ENCODE measurements at regions not wholly inside any gene's neighbourhood (a gene's known extent, or its start where the extent isn't known, plus 50 kb on each side); places are given as distances from the start of the nearest gene placed in this dataset.
"Not testable (repeated sequence)": the region's sequence is repeated elsewhere in the genome, so short reads cannot be mapped to it uniquely, and the experiment has no call there.

- H3K23ac ChIP-seq (ENCODE audit: low read depth, low read length, poor library complexity) = no peak overlapping the region
- H2BK15ac ChIP-seq (ENCODE audit: low read length) = no peak overlapping the region
- H3K9ac ChIP-seq (ENCODE audit: low read depth, low read length, poor library complexity) = no peak overlapping the region
- H3K18ac ChIP-seq (ENCODE audit: low read length) = no peak overlapping the region
- DNase-seq (ENCODE audit: low spot score) = no peak
- no peak overlapping the region for H3K4ac ChIP-seq (ENCODE audit: low read length)
- no peak overlapping the region for H2BK12ac ChIP-seq (ENCODE audit: low read length)
- H3K4me1 ChIP-seq (ENCODE audit: control insufficient read depth in 2 of 2, insufficient read depth in 1 of 2, low read depth in 1 of 2, low read length in 2 of 2) = no peaks in the 10 kb centered on the region
- H2BK120ac ChIP-seq (ENCODE audit: low read depth, low read length) = no peak overlapping the region
- no peaks in the 10 kb centered on the region for H3K79me1 ChIP-seq (ENCODE audit: low read depth, low read length)
- no peak overlapping the region for H2BK5ac ChIP-seq (ENCODE audit: low read length)
- no peak overlapping the region for H3K4me2 ChIP-seq (ENCODE audit: insufficient read depth, low read length, poor library complexity, severe bottlenecking)
- H2AFZ ChIP-seq (ENCODE audit: low read length) = no peak overlapping the region
- no peak overlapping the region for H3K27ac ChIP-seq (replicated peaks; ENCODE audit: low read length)
- H3K4me3 ChIP-seq (ENCODE audit: low read length in 2 of 2) = no peak overlapping the region
- no peak overlapping the region for H3K14ac ChIP-seq (ENCODE audit: low read length)
- H3K27me3 ChIP-seq (ENCODE audit: control insufficient read depth in 3 of 3, insufficient read depth in 3 of 3, low read depth in 1 of 3, low read length in 3 of 3) = no peaks in the 10 kb centered on the region
- no peak overlapping the region for H2AK5ac ChIP-seq (ENCODE audit: low read depth, low read length)
- no peak overlapping the region for H4K8ac ChIP-seq (ENCODE audit: low read depth, low read length)
- no CpG with 5 or more reads among the region's 2 CpGs for WGBS, 2 donors (ENCODE audit: extremely low coverage in 2 of 2, insufficient read length in 2 of 2, insufficient replicate concordance in 1 of 2)
- H3K9me3 ChIP-seq (replicated peaks in 1 of 2; ENCODE audit: control insufficient read depth in 2 of 2, insufficient read depth in 1 of 2, low read depth in 1 of 2, low read length in 2 of 2) = no peaks in the 10 kb centered on the region
- H3K36me3 ChIP-seq (replicated peaks in 1 of 2; ENCODE audit: control insufficient read depth in 2 of 2, insufficient read depth in 2 of 2, low read length in 2 of 2) = no peaks in the 10 kb centered on the region
- no peak overlapping the region for H4K91ac ChIP-seq (ENCODE audit: low read depth, low read length, poor library complexity)
Measured at GRCh38 chr9:25010027-25010662, 464.4 kb upstream of the IZUMO3 start.

DNA sequence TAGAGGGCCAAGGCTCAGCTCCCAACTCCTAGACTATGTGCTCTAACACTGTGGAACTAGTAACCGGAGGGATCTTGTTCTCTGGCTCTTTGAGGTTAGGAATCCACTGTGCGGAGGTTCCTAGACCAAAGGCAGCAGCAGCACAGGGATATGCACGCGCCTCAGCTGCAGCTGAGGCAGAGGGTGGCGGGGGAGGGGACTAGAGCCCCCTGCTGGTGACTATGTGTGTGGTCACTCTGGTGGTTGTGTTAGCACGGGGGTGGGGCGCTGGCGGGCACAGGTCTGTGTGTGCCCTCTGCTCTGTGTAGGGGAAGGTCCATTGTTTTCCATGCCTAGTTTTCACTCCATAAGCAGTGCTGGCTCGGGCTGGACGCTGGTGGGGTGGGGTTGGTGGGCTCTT, 458.0 kb upstream of the IZUMO3 start:
- no peak overlapping the region for H4K91ac ChIP-seq (ENCODE audit: low read depth, low read length, poor library complexity)
- H3K27ac ChIP-seq (replicated peaks; ENCODE audit: low read length) = no peak overlapping the region
- no peaks in the 10 kb centered on the region for H3K27me3 ChIP-seq (ENCODE audit: control insufficient read depth in 3 of 3, insufficient read depth in 3 of 3, low read depth in 1 of 3, low read length in 3 of 3)
- no peak overlapping the region for H2AK5ac ChIP-seq (ENCODE audit: low read depth, low read length)
- no peaks in the 10 kb centered on the region for H3K36me3 ChIP-seq (replicated peaks in 1 of 2; ENCODE audit: control insufficient read depth in 2 of 2, insufficient read depth in 2 of 2, low read length in 2 of 2)
- H3K79me1 ChIP-seq (ENCODE audit: low read depth, low read length) = no peaks in the 10 kb centered on the region
- H2BK5ac ChIP-seq (ENCODE audit: low read length) = no peak overlapping the region
- peak overlapping the region; percentile 89 for H3K14ac ChIP-seq (ENCODE audit: low read length)
- peak overlapping the region; percentile 31 for H3K23ac ChIP-seq (ENCODE audit: low read depth, low read length, poor library complexity)
- peaks cover 0 to 2% of the 10 kb centered on the region in 2 donors for H3K4me1 ChIP-seq (ENCODE audit: control insufficient read depth in 2 of 2, insufficient read depth in 1 of 2, low read depth in 1 of 2, low read length in 2 of 2)
- no peak overlapping the region for H3K9ac ChIP-seq (ENCODE audit: low read depth, low read length, poor library complexity)
- H3K4me3 ChIP-seq (ENCODE audit: low read length in 2 of 2) = no peak overlapping the region
- peaks cover 0 to 3% of the 10 kb centered on the region in 2 donors for H3K9me3 ChIP-seq (replicated peaks in 1 of 2; ENCODE audit: control insufficient read depth in 2 of 2, insufficient read depth in 1 of 2, low read depth in 1 of 2, low read length in 2 of 2)
- no peak overlapping the region for H2BK12ac ChIP-seq (ENCODE audit: low read length)
- WGBS, 2 donors (ENCODE audit: extremely low coverage in 2 of 2, insufficient read length in 2 of 2, insufficient replicate concordance in 1 of 2) = no CpG with 5 or more reads among the region's 10 CpGs
- H2BK15ac ChIP-seq (ENCODE audit: low read length) = no peak overlapping the region
- H2BK120ac ChIP-seq (ENCODE audit: low read depth, low read length) = peak overlapping the region; percentile 91
- H4K8ac ChIP-seq (ENCODE audit: low read depth, low read length) = no peak overlapping the region
- peak overlapping the region; percentile 76 for H3K18ac ChIP-seq (ENCODE audit: low read length)
- DNase-seq (ENCODE audit: low spot score) = no peak
- H3K4ac ChIP-seq (ENCODE audit: low read length) = no peak overlapping the region
- no peak overlapping the region for H2AFZ ChIP-seq (ENCODE audit: low read length)
- H3K4me2 ChIP-seq (ENCODE audit: insufficient read depth, low read length, poor library complexity, severe bottlenecking) = no peak overlapping the region

DNA sequence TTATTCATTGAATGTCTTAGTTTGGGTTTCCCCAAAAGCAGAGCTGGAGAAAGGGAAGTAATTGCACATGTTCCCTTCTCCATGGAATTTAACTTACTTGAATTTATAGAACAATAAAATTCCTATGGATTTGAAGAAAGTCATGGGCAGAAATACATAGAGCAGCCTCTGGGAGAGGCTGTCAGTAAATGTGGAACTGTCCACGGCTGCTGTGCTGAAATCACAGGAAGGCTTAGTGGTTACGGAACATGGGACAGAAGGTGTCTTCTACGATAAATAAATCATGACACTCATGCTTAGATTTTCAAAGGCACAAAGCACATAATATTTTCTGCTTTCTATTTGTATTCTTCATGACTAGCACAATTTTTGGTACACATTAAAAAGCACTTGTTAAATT, 440.6 kb upstream of the IZUMO3 start:
- Histone ChIP-seq H2BK15ac (ENCODE audit: low read length) (no peak overlapping the region), H2AFZ (ENCODE audit: low read length) (no peak overlapping the region), H4K91ac (ENCODE audit: low read depth, low read length, poor library complexity) (no peak overlapping the region), H3K27me3 (ENCODE audit: control insufficient read depth in 3 of 3, insufficient read depth in 3 of 3, low read depth in 1 of 3, low read length in 3 of 3) (no peaks in the 10 kb centered on the region), H3K4me3 (ENCODE audit: low read length in 2 of 2) (no peak overlapping the region), H2BK5ac (ENCODE audit: low read length) (no peak overlapping the region), H2BK12ac (ENCODE audit: low read length) (no peak overlapping the region), H3K9me3 (replicated peaks in 1 of 2; ENCODE audit: control insufficient read depth in 2 of 2, insufficient read depth in 1 of 2, low read depth in 1 of 2, low read length in 2 of 2) (no peaks in the 10 kb centered on the region), H3K79me1 (ENCODE audit: low read depth, low read length) (no peaks in the 10 kb centered on the region), H3K4me1 (ENCODE audit: control insufficient read depth in 2 of 2, insufficient read depth in 1 of 2, low read depth in 1 of 2, low read length in 2 of 2) (no peaks in the 10 kb centered on the region), H2AK5ac (ENCODE audit: low read depth, low read length) (no peak overlapping the region), H3K27ac (replicated peaks; ENCODE audit: low read length) (no peak overlapping the region), H3K4me2 (ENCODE audit: insufficient read depth, low read length, poor library complexity, severe bottlenecking) (no peak overlapping the region), H3K14ac (ENCODE audit: low read length) (no peak overlapping the region), H2BK120ac (ENCODE audit: low read depth, low read length) (no peak overlapping the region), H4K8ac (ENCODE audit: low read depth, low read length) (no peak overlapping the region), H3K36me3 (replicated peaks in 1 of 2; ENCODE audit: control insufficient read depth in 2 of 2, insufficient read depth in 2 of 2, low read length in 2 of 2) (no peaks in the 10 kb centered on the region), H3K23ac (ENCODE audit: low read depth, low read length, poor library complexity) (no peak overlapping the region), H3K9ac (ENCODE audit: low read depth, low read length, poor library complexity) (no peak overlapping the region), H3K4ac (ENCODE audit: low read length) (no peak overlapping the region), H3K18ac (ENCODE audit: low read length) (no peak overlapping the region)
- WGBS, 2 donors (ENCODE audit: extremely low coverage in 2 of 2, insufficient read length in 2 of 2, insufficient replicate concordance in 1 of 2) = no CpG with 5 or more reads among the region's 3 CpGs
- no peak for DNase-seq (ENCODE audit: low spot score)

DNA sequence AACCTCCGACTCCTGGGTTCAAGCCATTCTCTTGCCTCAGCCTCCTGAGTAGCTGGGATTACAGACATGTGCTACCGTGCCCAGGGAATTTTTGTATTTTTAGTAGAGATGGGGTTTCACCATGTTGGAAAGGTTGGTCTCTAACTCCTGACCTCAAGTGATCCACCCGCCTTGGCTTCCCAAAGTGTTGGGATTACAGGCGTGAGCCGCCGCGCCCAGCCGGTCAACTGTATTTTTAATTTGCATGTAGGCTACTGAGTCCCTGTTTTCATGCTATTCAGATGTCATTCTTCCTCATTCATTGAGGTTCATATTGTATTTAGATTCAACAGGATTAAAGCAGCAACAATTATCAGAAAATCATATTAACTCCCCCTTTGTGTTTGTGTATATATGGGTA, 425.1 kb upstream of the IZUMO3 start:
- not testable (repeated sequence) for H2BK120ac ChIP-seq (ENCODE audit: low read depth, low read length); H3K14ac ChIP-seq (ENCODE audit: low read length); H3K9ac ChIP-seq (ENCODE audit: low read depth, low read length, poor library complexity); H4K91ac ChIP-seq (ENCODE audit: low read depth, low read length, poor library complexity); H4K8ac ChIP-seq (ENCODE audit: low read depth, low read length); H3K4ac ChIP-seq (ENCODE audit: low read length); H3K4me2 ChIP-seq (ENCODE audit: insufficient read depth, low read length, poor library complexity, severe bottlenecking); H3K18ac ChIP-seq (ENCODE audit: low read length); H3K36me3 ChIP-seq (replicated peaks in 1 of 2; ENCODE audit: control insufficient read depth in 2 of 2, insufficient read depth in 2 of 2, low read length in 2 of 2); H2BK12ac ChIP-seq (ENCODE audit: low read length); H3K79me1 ChIP-seq (ENCODE audit: low read depth, low read length); H3K27ac ChIP-seq (replicated peaks; ENCODE audit: low read length); H2BK5ac ChIP-seq (ENCODE audit: low read length); H3K23ac ChIP-seq (ENCODE audit: low read depth, low read length, poor library complexity); H3K4me3 ChIP-seq (ENCODE audit: low read length in 2 of 2); H3K27me3 ChIP-seq (ENCODE audit: control insufficient read depth in 3 of 3, insufficient read depth in 3 of 3, low read depth in 1 of 3, low read length in 3 of 3); H2AFZ ChIP-seq (ENCODE audit: low read length); H2BK15ac ChIP-seq (ENCODE audit: low read length); H3K4me1 ChIP-seq (ENCODE audit: control insufficient read depth in 2 of 2, insufficient read depth in 1 of 2, low read depth in 1 of 2, low read length in 2 of 2); H2AK5ac ChIP-seq (ENCODE audit: low read depth, low read length); H3K9me3 ChIP-seq (replicated peaks in 1 of 2; ENCODE audit: control insufficient read depth in 2 of 2, insufficient read depth in 1 of 2, low read depth in 1 of 2, low read length in 2 of 2); DNase-seq (ENCODE audit: low spot score)
- no CpG with 5 or more reads among the region's 8 CpGs for WGBS, 2 donors (ENCODE audit: extremely low coverage in 2 of 2, insufficient read length in 2 of 2, insufficient replicate concordance in 1 of 2)
